T-helper 2 cell (primary cell): ENCODE measurements at regions not wholly inside any gene's neighbourhood (a gene's known extent, or its start where the extent isn't known, plus 50 kb on each side); places are given as distances from the start of the nearest gene placed in this dataset.
"Not testable (repeated sequence)": the region's sequence is repeated elsewhere in the genome, so short reads cannot be mapped to it uniquely, and the experiment has no call there.

Experiments used
- DNase-seq, 5 experiments: peaks; one replicate each; pipeline versions ENCODE4 v3.0.0 to v3.0.0-alpha.2; 2012 to 2022

GRCh38 chr12:92259291-92259690, 113.6 kb upstream of the BTG1 start:
- DNase-seq: peak in 1 of 5 experiments; percentile 61

GRCh38 chr12:92257261-92257660, 111.6 kb upstream of the BTG1 start:
- DNase-seq: no peak

GRCh38 chr12:92255741-92256140, 110.1 kb upstream of the BTG1 start:
- peak in 1 of 5 experiments; percentile 6 for DNase-seq

GRCh38 chr12:92253301-92253700, 107.7 kb upstream of the BTG1 start:
- no peak for DNase-seq

- no peak for DNase-seq
These were observed 103.3 kb upstream of the BTG1 start for GRCh38 chr12:92248977-92249376.

- no peak for DNase-seq
These were observed 98.4 kb upstream of the BTG1 start for GRCh38 chr12:92244036-92244435.

GRCh38 chr12:92242907-92243306, 97.3 kb upstream of the BTG1 start:
- DNase-seq: no peak

GRCh38 chr12:92237762-92238523, 92.3 kb upstream of the BTG1 start:
- DNase-seq: no peak

GRCh38 chr12:92237262-92237661, 91.6 kb upstream of the BTG1 start:
- DNase-seq: no peak

GRCh38 chr12:92235703-92236472, 90.2 kb upstream of the BTG1 start:
- no peak for DNase-seq

- DNase-seq: no peak
These were observed 88.9 kb upstream of the BTG1 start for GRCh38 chr12:92234533-92234932.

GRCh38 chr12:92233346-92234015, 87.8 kb upstream of the BTG1 start:
- DNase-seq: no peak

- DNase-seq: not testable (repeated sequence)
These were observed 86.8 kb upstream of the BTG1 start for GRCh38 chr12:92232371-92232932.

- DNase-seq: not testable (repeated sequence)
These were observed 86.3 kb upstream of the BTG1 start for GRCh38 chr12:92231945-92232344.

- DNase-seq: not testable (repeated sequence)
These were observed 85.9 kb upstream of the BTG1 start for GRCh38 chr12:92231532-92231931.

GRCh38 chr12:92229381-92229780, 83.7 kb upstream of the BTG1 start:
- DNase-seq: no peak

- DNase-seq: no peak
These were observed 81.3 kb upstream of the BTG1 start for GRCh38 chr12:92226961-92227360.

GRCh38 chr12:92226071-92226661, 80.5 kb upstream of the BTG1 start:
- DNase-seq: no peak

- DNase-seq: no peak
These were observed 79.2 kb upstream of the BTG1 start for GRCh38 chr12:92224685-92225331.

- DNase-seq: no peak
These were observed 77.8 kb upstream of the BTG1 start for GRCh38 chr12:92223481-92223880.

- DNase-seq: no peak
These were observed 76.1 kb upstream of the BTG1 start for GRCh38 chr12:92221656-92222315.
